Ishikawa (cell line): ENCODE measurements at regions not wholly inside any gene's neighbourhood (a gene's known extent, or its start where the extent isn't known, plus 50 kb on each side); places are given as distances from the start of the nearest gene placed in this dataset.

ENCODE experiments used
- CEBPB ChIP-seq: IDR thresholded peaks from 2 replicates; pipeline ENCODE4 v1.6.1; 2012
- EGR1 ChIP-seq: IDR thresholded peaks from 2 replicates; pipeline ENCODE4 v1.6.1; 2012
- EP300 ChIP-seq: IDR thresholded peaks from 2 replicates; pipeline ENCODE4 v1.6.1; 2012; ENCODE audit warnings: borderline replicate concordance
- MAX ChIP-seq: IDR thresholded peaks from 2 replicates; pipeline ENCODE4 v1.6.1; 2012
- NFIC ChIP-seq: IDR thresholded peaks from 2 replicates; pipeline ENCODE4 v1.6.1; 2012
- RAD21 ChIP-seq: IDR thresholded peaks from 2 replicates; pipeline ENCODE4 v1.6.1; 2012; ENCODE audit warnings: low read depth
- REST ChIP-seq: IDR thresholded peaks from 2 replicates; pipeline ENCODE4 v1.6.1; 2012; ENCODE audit warnings: low read depth, mild to moderate bottlenecking
- TAF1 ChIP-seq: IDR thresholded peaks from 2 replicates; pipeline ENCODE4 v1.6.1; 2012; ENCODE audit warnings: low read depth, mild to moderate bottlenecking
- TCF12 ChIP-seq: IDR thresholded peaks from 2 replicates; pipeline ENCODE4 v1.6.1; 2012; ENCODE audit warnings: low read depth
- TEAD4 ChIP-seq: IDR thresholded peaks from 2 replicates; pipeline ENCODE4 v1.6.1; 2012
- USF1 ChIP-seq: IDR thresholded peaks from 2 replicates; pipeline ENCODE4 v1.6.1; 2012
- YY1 ChIP-seq: IDR thresholded peaks from 2 replicates; pipeline ENCODE4 v1.6.1; 2012; ENCODE audit warnings: low read depth
- ZBTB7A ChIP-seq: IDR thresholded peaks from 2 replicates; pipeline ENCODE4 v1.6.1; 2012; ENCODE audit warnings: low read depth

- TF ChIP-seq YY1 = no peak
- no peak for TF ChIP-seq RAD21
- TF ChIP-seq NFIC = no peak
- no peak for TF ChIP-seq EGR1
- TF ChIP-seq MAX = no peak
- no peak for TF ChIP-seq ZBTB7A
- TF ChIP-seq TCF12 = no peak
- TF ChIP-seq REST = no peak
- no peak for TF ChIP-seq CEBPB
- no peak for TF ChIP-seq EP300
- no peak for TF ChIP-seq TEAD4
- TF ChIP-seq TAF1 = no peak
- TF ChIP-seq USF1 = no peak
Observed at GRCh38 chr7:109893231-109893630, 1197.7 kb upstream of the LRRN3 start.
